GM19324 (cell line): ENCODE measurements at regions not wholly inside any gene's neighbourhood (a gene's known extent, or its start where the extent isn't known, plus 50 kb on each side); places are given as distances from the start of the nearest gene placed in this dataset.
"Not testable (repeated sequence)": the region's sequence is repeated elsewhere in the genome, so short reads cannot be mapped to it uniquely, and the experiment has no call there.

Experiments used
- ATAC-seq: cut with Tn5 transposase; IDR thresholded peaks from one replicate; pipeline ENCODE4 v1.9.1; 2021; ENCODE audit warnings: mild to moderate bottlenecking, moderate library complexity; ENCODE audit not compliant: unreplicated experiment, low FRiP score

DNA sequence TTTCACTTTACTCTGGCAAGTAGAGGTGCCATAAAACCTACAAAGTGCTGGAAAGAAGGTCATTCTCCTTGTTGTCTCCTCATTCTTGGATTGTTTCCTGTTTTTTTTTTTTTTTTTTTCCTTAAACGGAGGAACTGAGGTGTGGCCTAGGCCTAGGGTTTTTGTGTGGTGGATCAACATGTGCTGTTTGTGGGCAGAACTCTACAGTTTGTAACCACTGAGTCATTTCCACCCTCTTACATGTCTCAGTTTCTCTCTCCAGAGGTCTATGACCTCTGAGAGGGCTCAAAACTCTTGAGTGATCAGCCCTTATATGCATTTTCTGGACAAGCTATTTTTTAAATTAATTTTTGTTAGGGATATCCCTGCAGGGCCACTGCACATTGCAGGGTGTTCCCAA lies 296.0 kb downstream of the PPP1R3A start:
- ATAC-seq = no peak

DNA sequence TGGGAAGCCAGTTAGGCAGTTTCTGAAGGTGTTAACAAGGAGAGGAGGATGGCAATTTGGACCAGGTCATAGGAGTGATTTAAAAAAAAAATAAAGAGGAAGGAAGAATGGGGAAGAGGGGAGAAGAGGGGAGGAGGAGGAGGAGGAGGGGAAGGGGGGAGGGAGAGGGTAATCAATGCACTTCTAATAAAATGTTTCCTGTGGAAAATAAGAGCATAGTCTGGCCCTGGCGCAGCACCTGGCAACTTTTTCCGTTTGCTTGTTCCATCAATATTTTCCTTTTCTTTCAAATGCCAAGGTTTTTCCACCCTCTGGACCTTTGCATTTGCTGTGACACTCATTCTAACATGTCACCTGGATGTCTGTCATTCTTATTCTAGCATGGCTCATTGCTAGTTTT lies 308.2 kb downstream of the PPP1R3A start:
- no peak for ATAC-seq

DNA sequence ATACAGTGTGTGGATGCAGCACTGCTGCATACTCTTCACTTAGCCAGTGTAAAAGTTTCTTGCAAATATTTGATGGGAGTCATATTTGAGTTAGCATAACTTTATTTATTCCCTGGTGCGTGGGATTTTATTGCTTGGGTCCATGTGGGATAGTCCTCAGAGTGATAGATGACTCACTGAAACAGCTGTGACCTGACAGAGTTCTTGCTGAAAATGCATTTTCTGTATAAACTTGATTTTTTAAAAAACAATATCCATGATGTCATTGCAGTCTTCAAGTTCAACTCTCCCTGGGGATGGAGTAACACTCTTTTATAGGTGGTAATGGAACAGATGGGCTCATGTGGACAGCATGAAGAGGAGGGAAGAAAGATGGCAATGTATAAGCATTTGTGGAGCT lies 310.0 kb downstream of the PPP1R3A start:
- no peak for ATAC-seq

DNA sequence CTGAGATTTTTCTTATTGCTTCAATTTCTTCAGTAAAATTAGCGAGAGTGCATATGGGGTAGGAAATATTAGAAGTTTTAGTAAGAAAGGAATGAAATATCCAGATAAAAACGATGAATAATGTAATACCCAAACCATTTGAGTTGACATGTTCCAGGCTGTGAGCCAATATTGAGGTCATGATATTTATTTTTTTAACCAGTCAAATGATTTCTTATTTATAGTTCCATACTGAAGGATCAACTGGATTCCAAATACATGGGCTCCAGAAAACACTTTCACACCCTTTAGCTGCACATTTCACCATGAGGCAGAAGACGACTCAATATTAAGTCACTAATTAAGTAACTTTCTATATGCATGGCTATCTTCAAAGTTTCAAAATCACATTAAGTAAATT lies 312.5 kb downstream of the PPP1R3A start:
- no peak for ATAC-seq

DNA sequence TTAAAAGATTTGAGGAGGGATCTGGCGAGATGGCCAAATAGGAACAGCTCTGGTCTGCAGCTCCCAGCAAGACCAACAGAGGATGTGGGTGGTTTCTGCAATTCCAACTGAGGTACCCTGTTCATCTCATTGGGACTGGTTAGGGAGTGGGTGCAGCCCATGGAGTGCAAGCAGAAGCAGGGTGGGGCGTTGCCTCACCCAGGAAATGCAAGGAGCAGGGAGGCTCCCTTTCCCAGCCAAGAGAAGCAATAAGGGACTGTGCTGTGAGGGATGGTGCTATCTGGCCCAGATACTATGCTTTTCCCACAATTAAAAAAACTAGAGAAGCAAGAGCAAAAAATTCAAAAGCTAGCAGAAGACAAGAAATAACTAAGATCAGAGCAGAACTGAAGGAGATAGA lies 318.4 kb downstream of the PPP1R3A start:
- ATAC-seq = not testable (repeated sequence)

DNA sequence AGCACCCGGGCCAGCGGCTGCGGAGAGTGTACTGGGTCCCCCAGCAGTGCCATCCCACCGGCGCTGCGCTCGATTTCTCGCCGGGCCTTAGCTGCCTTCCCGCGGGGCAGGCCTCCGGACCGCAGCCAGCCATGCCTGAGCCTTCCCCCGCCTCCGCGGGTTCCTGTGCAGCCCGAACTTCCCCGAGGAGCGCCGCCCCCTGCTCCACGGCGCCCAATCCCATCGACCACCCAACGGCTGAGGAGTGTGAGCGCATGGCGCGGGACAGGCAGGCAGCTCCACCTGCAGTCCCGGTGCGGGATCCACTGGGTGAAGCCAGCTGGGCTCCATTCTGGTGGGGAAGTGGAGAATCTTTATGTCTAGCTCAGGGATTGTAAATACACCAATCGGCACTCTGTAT lies 325.4 kb downstream of the PPP1R3A start:
- ATAC-seq = not testable (repeated sequence)

DNA sequence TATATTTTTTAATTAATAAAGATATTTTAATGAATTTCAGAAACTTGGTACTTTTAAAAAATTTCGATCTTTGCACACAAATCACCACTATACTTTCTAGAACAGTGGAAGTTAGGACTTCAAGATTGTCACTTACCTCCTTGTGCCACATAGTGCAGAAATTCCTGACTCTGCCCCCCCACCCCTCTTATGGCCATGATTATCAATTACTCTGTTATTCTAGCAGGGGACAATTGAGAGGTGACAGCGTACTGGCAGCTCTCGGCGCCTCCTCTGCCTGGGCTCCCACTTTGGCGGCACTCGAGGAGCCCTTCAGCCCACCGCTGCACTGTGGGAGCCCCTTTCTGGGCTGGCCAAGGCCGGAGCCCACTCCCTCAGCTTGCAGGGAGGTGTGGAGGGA lies 325.9 kb downstream of the PPP1R3A start:
- not testable (repeated sequence) for ATAC-seq

DNA sequence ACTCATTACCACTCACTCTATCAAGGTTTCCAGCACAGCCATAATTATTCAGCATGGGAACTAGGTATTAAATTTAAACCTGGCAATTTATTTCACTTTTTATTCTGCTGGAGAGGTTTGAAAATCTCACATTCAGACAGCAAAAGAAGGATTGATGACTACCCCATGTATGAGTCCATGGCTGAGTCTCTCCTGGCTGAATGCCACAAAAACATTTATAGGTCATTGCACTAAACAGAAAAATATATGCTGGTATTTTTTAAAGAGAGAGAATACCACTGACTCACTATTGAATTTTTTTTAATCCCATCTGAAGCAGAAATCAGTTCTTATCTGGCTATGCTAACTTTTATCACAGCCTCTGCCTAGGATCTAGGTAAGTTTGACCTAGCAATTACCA lies 336.3 kb downstream of the PPP1R3A start:
- no peak for ATAC-seq

DNA sequence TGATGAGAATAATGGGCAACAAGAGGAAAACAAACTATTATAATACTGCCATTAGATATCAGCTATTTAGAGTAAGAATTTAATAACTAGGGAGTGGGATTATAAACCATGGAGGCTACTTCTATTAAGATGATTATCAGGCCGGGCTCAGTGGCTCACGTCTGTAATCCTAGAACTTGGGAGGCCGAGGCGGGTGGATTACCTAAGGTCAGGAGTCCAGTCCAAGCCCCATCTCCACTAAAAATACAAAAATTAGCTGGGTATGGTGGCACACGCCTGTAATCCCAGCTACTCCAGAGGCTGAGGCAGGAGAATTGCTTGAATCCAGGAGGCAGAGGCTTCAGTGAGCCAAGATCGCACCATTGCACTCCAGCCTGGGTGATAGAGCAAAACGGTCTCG lies 355.6 kb downstream of the PPP1R3A start:
- not testable (repeated sequence) for ATAC-seq

DNA sequence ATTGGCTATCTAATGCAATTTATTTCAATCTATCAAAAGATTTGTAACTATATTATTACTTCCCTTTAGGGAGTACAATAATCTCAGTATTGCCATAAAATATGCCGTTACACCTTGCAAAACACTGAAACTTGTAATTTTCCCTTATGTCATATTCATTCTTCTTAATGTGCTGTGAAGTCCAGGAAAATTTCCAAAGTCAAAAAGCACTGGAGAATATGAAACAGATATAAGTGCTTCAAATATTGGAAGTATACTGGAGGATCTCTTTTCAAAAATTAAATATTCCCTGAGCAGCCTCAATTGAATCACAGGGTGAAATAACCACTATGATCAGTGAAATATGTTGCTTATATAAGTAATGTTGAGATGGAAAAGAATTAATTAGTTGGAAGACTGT lies 356.0 kb downstream of the PPP1R3A start:
- no peak for ATAC-seq

DNA sequence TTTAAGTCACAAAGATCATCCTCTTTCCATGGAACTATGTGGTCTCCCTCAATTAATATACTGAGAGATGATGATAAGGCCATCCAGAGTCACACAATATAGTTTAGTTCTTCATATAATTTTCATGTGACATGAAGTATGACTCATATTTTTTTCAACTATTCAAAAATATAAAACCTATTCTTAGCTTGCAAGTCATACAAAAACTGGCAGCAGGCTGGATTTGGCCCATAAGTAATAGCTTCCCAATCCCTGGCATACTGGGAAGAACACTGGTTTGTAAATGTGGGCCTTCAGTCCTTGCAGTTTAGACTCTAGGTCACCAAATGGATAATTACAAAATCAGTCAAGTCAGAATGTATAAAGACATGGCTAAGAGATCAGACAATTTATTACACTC lies 356.6 kb downstream of the PPP1R3A start:
- ATAC-seq = no peak

DNA sequence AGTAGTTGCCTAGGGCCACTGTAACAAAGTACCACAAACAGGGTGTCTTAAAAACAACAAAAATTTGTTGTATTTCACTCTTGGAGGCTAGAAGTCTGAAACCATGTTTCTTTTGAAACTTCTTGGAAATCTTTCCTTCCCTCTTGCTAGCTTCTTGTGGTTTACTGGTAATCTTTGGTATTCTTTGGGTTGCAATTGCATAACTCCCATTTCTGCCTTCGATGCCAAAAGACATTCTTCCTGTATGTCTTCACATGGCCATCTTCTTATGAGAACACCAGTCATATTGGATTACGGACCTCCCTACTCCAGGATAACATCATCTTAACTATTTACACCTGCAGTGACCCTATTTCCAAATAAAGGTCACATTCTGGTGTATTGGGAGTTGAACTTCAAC lies 357.4 kb downstream of the PPP1R3A start:
- no peak for ATAC-seq

DNA sequence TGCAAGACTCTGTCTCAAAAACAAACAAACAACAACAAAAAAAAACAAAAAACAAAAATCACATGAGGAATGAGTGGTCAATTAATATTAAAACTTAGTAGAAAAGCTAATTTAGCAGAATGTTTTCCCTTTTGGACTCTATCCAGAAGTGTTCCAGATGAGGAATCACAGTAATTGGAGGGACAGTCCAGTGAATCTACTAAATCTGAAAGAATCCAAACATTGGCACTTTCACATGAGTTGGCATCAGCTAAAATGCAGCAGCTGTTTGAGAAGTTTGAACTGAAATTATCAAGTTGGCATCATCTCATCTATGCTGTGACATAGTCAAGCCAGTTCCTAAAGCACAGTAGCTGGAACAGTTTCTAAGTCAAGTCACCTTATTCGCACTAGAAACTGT lies 367.8 kb downstream of the PPP1R3A start:
- no peak for ATAC-seq

DNA sequence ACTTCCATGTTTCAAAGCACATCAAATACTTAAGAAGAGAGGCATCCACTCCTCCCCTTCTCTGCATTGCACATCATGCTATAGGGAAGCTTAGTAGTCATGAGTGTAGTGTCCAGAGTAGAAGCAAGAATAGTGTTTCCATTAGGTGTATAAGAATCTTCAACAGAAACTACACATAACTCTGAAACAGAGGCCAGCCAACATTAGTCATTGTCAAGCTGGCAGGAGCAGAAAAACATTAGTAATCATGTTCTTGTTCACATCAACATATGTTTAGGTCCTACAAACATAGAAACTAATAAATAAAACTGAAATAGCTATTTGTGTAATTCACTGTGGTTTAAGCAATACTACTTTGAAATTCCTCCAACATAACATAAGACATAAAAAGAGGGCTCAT lies 370.2 kb downstream of the PPP1R3A start:
- peak; percentile 42 for ATAC-seq

DNA sequence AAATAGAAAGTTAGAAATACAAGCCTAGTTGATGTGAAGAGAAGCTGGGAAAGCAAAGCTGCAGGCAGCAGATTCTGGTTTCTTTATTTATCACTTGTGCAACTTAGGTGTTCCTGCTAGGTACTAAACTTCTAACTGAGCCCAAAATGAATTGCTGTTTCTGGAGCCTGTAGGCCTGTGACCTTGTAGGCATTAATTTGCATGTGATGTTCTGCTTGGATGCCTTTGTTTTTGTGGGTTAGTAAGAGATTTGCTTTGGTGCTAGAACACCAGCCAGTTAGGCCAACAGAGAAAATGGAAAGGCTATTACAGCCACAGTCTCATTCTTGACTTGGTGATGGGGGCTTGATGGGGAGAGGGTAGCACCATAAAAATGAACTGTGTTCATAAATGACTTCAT lies 370.7 kb downstream of the PPP1R3A start:
- ATAC-seq = peak; percentile 82

DNA sequence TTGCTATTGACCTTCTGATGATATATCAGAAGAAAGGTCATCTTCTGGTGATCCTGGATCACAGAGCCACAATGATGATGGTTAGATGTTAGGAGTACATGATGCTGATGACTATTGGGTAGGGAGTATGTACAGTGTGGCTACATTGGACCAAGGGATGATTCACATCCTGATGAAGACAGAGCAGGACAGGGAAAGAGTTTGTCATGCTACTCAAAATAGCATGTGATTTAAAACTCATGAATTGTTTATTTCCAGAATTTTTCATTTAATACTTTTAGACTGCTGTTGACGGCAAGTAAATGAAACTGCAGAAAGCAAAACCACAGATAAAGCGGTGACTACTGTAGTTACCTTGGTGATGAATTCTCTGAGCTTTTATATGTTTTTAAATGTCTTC lies 397.3 kb downstream of the PPP1R3A start:
- no peak for ATAC-seq

DNA sequence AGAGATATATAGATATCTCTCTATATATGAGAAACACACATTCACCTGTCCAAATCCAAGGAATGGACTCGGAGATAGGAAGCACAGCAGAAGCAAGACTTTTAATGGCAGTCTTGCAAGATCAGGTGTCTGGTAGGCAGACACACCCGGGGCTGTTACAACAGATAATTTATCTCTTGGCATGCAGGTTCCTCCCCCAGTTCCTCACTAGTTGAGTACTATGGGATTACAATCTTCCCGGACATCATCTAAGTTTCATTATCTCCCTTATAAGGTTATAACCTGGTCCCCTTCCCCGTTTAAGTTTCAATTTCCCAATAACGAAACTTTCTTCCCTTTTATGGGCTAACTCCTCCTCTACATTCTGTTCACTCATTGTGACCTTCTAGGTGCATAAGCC lies 399.3 kb downstream of the PPP1R3A start:
- no peak for ATAC-seq

DNA sequence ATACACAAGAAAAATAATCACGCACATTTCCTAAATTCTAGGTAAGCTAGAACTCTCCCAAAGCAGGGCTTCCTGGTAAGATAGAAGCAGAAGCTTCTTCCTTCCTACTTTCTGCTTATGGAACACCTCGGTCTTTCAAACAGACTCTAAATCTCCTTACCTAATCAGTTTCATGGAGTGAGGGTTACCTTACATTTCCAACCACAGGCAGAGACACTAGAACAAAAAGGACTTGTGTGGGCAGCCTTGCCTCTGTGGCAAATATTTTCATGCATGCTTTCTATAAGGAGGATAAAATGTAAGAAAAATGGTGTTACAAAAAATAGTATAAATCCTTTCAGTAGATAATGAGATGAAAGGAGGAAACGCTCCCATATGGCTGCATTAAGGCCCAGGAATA lies 386.3 kb upstream of the SMIM30 start:
- ATAC-seq = no peak

DNA sequence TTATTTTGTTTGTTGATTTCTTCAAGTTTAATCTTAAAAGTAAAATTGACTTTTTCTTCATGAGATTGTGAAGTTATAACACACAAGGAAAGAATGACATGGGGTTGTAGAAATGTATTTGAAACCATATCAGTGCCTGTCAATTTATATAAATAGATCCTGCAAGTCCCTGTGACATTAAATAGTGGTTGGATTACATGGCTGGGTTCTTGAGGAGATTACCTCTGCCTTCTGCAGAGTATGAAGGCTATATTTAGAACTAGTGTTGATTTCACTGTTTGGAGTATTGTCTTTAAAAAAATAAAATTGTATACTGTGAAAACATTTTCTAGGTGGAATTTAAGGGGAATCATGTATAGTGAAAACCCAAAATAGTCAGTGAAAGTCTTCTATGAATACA lies 385.8 kb upstream of the SMIM30 start:
- ATAC-seq = no peak

DNA sequence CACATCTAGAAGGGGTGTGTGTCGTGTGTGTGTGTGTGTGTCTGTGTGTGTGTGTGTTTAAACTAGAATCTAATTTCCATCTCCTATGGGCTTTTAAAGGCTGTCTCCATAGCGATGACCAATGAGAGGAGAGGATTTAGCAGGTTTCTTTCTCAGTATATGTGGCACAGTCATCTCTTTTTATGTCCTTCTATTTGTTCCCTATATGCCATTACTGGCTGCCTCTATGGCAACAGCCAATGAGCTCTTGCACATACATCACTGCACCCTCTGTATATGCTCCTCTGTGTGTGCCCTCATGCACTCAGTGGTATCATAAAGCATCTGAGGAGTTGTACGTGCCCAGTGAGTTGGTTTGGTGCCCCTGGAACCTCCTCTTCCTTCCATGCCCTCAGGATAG lies 378.2 kb upstream of the SMIM30 start:
- not testable (repeated sequence) for ATAC-seq

DNA sequence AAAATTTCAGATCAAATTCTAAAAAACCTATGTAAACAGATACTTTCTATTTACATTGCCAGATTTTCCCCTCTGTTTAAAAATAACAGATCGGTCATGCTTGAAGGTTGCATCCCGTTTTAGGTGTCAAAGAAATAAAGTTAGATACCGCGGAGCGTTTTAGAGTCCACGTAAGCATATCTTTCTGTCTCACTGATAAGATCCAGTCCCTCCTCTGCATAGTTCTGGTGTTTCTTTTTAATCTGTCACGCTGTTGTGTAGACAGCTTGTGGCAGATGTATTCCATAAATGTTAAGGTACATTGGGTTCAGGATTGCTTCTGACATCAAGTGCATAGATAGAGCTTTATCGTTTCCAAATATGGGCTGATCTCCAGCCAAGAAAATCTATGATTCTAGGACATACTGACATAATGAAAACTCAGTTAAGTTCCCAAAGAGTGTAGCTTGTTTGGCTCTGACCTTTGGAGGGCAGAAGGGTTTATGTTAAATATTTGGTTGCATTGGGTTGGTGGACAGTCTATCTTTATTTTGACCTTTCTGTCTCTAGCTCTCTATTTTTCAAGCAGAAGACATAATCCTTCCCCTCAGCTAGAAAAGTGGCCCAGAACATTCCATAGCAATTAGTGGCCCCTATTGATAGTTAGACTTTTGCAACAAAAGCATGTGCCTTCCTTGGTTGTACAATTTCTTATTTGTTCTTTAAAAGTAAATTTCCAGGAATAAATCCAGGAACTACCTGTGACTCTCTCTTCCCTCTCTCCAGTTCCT lies 376.6 kb upstream of the SMIM30 start:
- not testable (repeated sequence) for ATAC-seq

DNA sequence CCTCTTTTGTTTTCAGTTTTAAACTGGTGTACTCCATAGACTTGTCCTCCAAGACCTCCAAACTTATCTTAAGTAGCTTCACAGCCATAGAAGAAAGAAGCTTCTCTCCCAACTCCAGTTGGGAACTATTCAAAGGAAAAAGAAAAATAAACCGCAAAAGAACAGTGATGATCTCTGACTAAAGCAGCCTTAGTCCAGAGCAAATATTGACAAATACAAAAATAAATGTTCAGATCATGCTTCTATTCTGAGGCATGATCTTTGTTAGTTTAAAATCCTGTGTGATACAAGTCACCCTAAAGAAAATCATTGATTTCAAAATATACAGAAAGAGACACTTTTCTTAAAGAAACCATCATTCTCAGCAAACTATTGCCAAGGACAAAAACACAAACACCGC lies 373.0 kb upstream of the SMIM30 start:
- ATAC-seq = no peak
